H1 (cell line): ENCODE measurements at regions not wholly inside any gene's neighbourhood (a gene's known extent, or its start where the extent isn't known, plus 50 kb on each side); places are given as distances from the start of the nearest gene placed in this dataset.

Experiments used
- CTCF ChIA-PET: fragments of 300-600 bp; sonication (Branson Sonifier 250); formaldehyde crosslinking; loops from one replicate; lab custom pipeline; 2021; ENCODE audit not compliant: partially characterized antibody; lab: Charles Lee
- POLR2A ChIA-PET: fragments of 300-600 bp; sonication (Branson Sonifier 250); formaldehyde crosslinking; loops from one replicate; lab custom pipeline; 2021; ENCODE audit warnings: inconsistent platforms; ENCODE audit not compliant: partially characterized antibody; lab: Charles Lee
- DNase-seq, 2 experiments: peaks; one replicate each; pipeline versions ENCODE4 v3.0.0 to v3.0.0-alpha.2; 2010 to 2022; ENCODE audit warnings: low spot score in 2 of 2, low read depth in 1 of 2, mixed read lengths in 1 of 2
- FAIRE-seq: peaks from 2 replicates; lab custom pipeline; 2011; peaks lifted over from hg19 to GRCh38; lab: Jason Lieb, UNC
- H2AFZ ChIP-seq: 2 replicates; pipeline ENCODE4 v1.8.1; 2012; ENCODE audit warnings: low read length, inconsistent platforms
- H2AK5ac ChIP-seq: 2 replicates; pipeline ENCODE4 v1.6.1; 2013; ENCODE audit warnings: low read depth, low read length
- H2BK120ac ChIP-seq: replicated peaks from 2 replicates; pipeline ENCODE3; 2013; ENCODE audit warnings: low read depth, low read length, inconsistent platforms
- H2BK12ac ChIP-seq: 2 replicates; pipeline ENCODE4 v1.6.1; 2013; ENCODE audit warnings: low read depth, low read length
- H2BK15ac ChIP-seq: 2 replicates; pipeline ENCODE4 v1.6.1; 2013; ENCODE audit warnings: low read length
- H2BK20ac ChIP-seq: 2 replicates; pipeline ENCODE4 v1.6.1; 2013; ENCODE audit warnings: low read length
- H2BK5ac ChIP-seq: 2 replicates; pipeline ENCODE4 v1.6.1; 2013; ENCODE audit warnings: low read depth, low read length
- H3K14ac ChIP-seq: 2 replicates; pipeline ENCODE4 v1.6.1; 2013; ENCODE audit warnings: inconsistent platforms; ENCODE audit not compliant: insufficient read length
- H3K18ac ChIP-seq: 2 replicates; pipeline ENCODE4 v1.6.1; 2013; ENCODE audit warnings: low read length; ENCODE audit errors: extremely low read depth
- H3K23ac ChIP-seq: 2 replicates; pipeline ENCODE4 v1.6.1; 2013; ENCODE audit warnings: inconsistent platforms; ENCODE audit not compliant: insufficient read length
- H3K23me2 ChIP-seq: 2 replicates; pipeline ENCODE4 v1.6.1; 2013; ENCODE audit warnings: low read depth, low read length
- H3K27ac ChIP-seq: 2 replicates; pipeline ENCODE4 v1.6.1; 2011; ENCODE audit warnings: low read depth, low read length, inconsistent platforms
- H3K27me3 ChIP-seq, 4 experiments: replicated peaks in 1 of 4; 1 replicate in 1 of 4; 2 replicates in 3 of 4; pipeline versions ENCODE4 v1.6.1 to v1.8.1; 2011 to 2013; ENCODE audit warnings: low read length in 3 of 4, mild to moderate bottlenecking in 3 of 4, inconsistent platforms in 2 of 4, mixed read lengths in 2 of 4, moderate library complexity in 1 of 4; ENCODE audit not compliant: control insufficient read depth in 3 of 4, insufficient read depth in 3 of 4; ENCODE audit errors: extremely low read depth in 1 of 4
- H3K36me3 ChIP-seq, 4 experiments: 2 replicates each; pipeline versions ENCODE4 v1.6.1 to v1.8.1; 2011 to 2013; ENCODE audit warnings: mild to moderate bottlenecking in 4 of 4, low read length in 3 of 4, moderate library complexity in 2 of 4, control low read depth in 1 of 4, inconsistent platforms in 1 of 4; ENCODE audit not compliant: insufficient read depth in 4 of 4, control insufficient read depth in 2 of 4
- H3K4ac ChIP-seq: replicated peaks from 2 replicates; pipeline ENCODE3; 2013; ENCODE audit warnings: low read length, low read depth, mixed read lengths, inconsistent platforms; ENCODE audit not compliant: insufficient read length
- H3K4me1 ChIP-seq, 4 experiments: replicated peaks in 1 of 4; 1 replicate in 1 of 4; 2 replicates in 3 of 4; pipeline versions ENCODE4 v1.6.1 to v1.8.1; 2011 to 2013; ENCODE audit warnings: low read length in 3 of 4, inconsistent platforms in 2 of 4, mixed read lengths in 1 of 4; ENCODE audit not compliant: insufficient read depth in 4 of 4, control insufficient read depth in 3 of 4
- H3K4me2 ChIP-seq, 2 experiments: 2 replicates each; pipeline versions ENCODE4 v1.6.1 to v1.8.1; 2011 to 2013; ENCODE audit warnings: low read depth in 2 of 2, low read length in 2 of 2, control low read depth in 1 of 2, inconsistent platforms in 1 of 2, mild to moderate bottlenecking in 1 of 2; ENCODE audit not compliant: insufficient read depth in 1 of 2
- H3K4me3 ChIP-seq, 4 experiments: fragments of 200-600, 300-600 bp in 1 of 4; sonication (generic), shearing (Covaris generic), sonication (Bioruptor Twin) in 1 of 4; 2 replicates each; pipeline versions ENCODE4 v1.5.1 to v1.8.1; 2011 to 2016; ENCODE audit warnings: low read length in 4 of 4, low read depth in 3 of 4, control low read depth in 2 of 4, inconsistent platforms in 2 of 4, mild to moderate bottlenecking in 2 of 4, mixed read lengths in 1 of 4, moderate library complexity in 1 of 4; ENCODE audit not compliant: insufficient read depth in 2 of 4; ENCODE audit errors: extremely low read depth in 1 of 4
- H3K56ac ChIP-seq: replicated peaks from 2 replicates; pipeline ENCODE3; 2013; ENCODE audit warnings: low read depth, mild to moderate bottlenecking, mixed read lengths, low read length, inconsistent platforms; ENCODE audit not compliant: insufficient read length
- H3K79me1 ChIP-seq: 2 replicates; pipeline ENCODE4 v1.6.1; 2013; ENCODE audit warnings: low read depth, low read length, control low read depth
- H3K79me2 ChIP-seq, 2 experiments: 2 replicates each; pipeline versions ENCODE4 v1.6.1 to v1.8.1; 2012 to 2013; ENCODE audit warnings: low read length in 2 of 2, mild to moderate bottlenecking in 2 of 2, inconsistent platforms in 1 of 2; ENCODE audit not compliant: insufficient read depth in 2 of 2, control insufficient read depth in 1 of 2
- H3K9ac ChIP-seq, 4 experiments: replicated peaks in 1 of 4; 1 replicate in 1 of 4; 2 replicates in 3 of 4; pipeline versions ENCODE4 v1.6.1 to v1.8.1; 2011 to 2013; ENCODE audit warnings: low read depth in 3 of 4, low read length in 3 of 4, control low read depth in 2 of 4, mild to moderate bottlenecking in 2 of 4, moderate library complexity in 2 of 4, inconsistent platforms in 1 of 4; ENCODE audit errors: extremely low read depth in 1 of 4
- H3K9me3 ChIP-seq, 2 experiments: 2 replicates each; pipeline versions ENCODE4 v1.6.1 to v1.8.1; 2012 to 2013; ENCODE audit warnings: mild to moderate bottlenecking in 2 of 2, moderate library complexity in 2 of 2, control low read depth in 1 of 2, inconsistent platforms in 1 of 2, low read depth in 1 of 2, low read length in 1 of 2, mixed read lengths in 1 of 2; ENCODE audit not compliant: insufficient read depth in 2 of 2
- H4K20me1 ChIP-seq, 2 experiments: replicated peaks in 1 of 2; 2 replicates each; pipeline versions ENCODE3 to v1.8.1; 2011 to 2013; ENCODE audit warnings: inconsistent platforms in 2 of 2, low read length in 2 of 2, mild to moderate bottlenecking in 1 of 2; ENCODE audit not compliant: insufficient read depth in 2 of 2, control insufficient read depth in 1 of 2
- H4K5ac ChIP-seq: 2 replicates; pipeline ENCODE4 v1.6.1; 2013; ENCODE audit warnings: low read length, low read depth, mixed read lengths, inconsistent platforms; ENCODE audit not compliant: insufficient read length
- H4K8ac ChIP-seq: 2 replicates; pipeline ENCODE4 v1.8.0; 2013; ENCODE audit warnings: mild to moderate bottlenecking, moderate library complexity, low read length, inconsistent platforms; ENCODE audit not compliant: insufficient read depth; ENCODE audit errors: extremely low read depth
- H4K91ac ChIP-seq: replicated peaks from 2 replicates; pipeline ENCODE3; 2013; ENCODE audit warnings: low read length, mixed read lengths, inconsistent platforms; ENCODE audit not compliant: insufficient read length
- ATF2 ChIP-seq: IDR thresholded peaks from 2 replicates; pipeline ENCODE4 v1.6.1; 2012; ENCODE audit warnings: low read length, inconsistent platforms
- BACH1 ChIP-seq: IDR thresholded peaks from 2 replicates; pipeline ENCODE4 v1.6.1; 2012; ENCODE audit warnings: low read length, improper control_type of control experiment
- CBX8 ChIP-seq: fragments of 300-800, 300-1000 bp; sonication (generic); IDR thresholded peaks from 2 replicates; pipeline ENCODE4 v1.7.1; 2016; ENCODE audit warnings: low read depth, low read length, borderline replicate concordance
- POLR2A ChIP-seq, 2 experiments: IDR thresholded peaks; 1 replicate in 1 of 2; 2 replicates in 1 of 2; pipeline ENCODE4 v1.6.1; 2011; ENCODE audit warnings: low read depth in 2 of 2, low read length in 2 of 2, mild to moderate bottlenecking in 2 of 2; ENCODE audit errors: control extremely low read depth in 1 of 2
- RBBP5 ChIP-seq: IDR thresholded peaks from 2 replicates; pipeline ENCODE4 v1.7.1; 2012; ENCODE audit warnings: low read depth, mild to moderate bottlenecking, inconsistent platforms, low read length, moderate library complexity, borderline replicate concordance
- RXRA ChIP-seq: IDR thresholded peaks from 2 replicates; pipeline ENCODE4 v1.6.1; 2011; ENCODE audit warnings: low read depth, mild to moderate bottlenecking, low read length, moderate library complexity; ENCODE audit not compliant: insufficient read depth
- SRF ChIP-seq: IDR thresholded peaks from 2 replicates; pipeline ENCODE4 v1.6.1; 2011; ENCODE audit warnings: mild to moderate bottlenecking, low read depth, low read length, moderate library complexity
- TAF7 ChIP-seq: optimal IDR thresholded peaks from 2 replicates; pipeline ENCODE3; 2011; ENCODE audit warnings: low read depth, mild to moderate bottlenecking, inconsistent platforms, low read length, moderate library complexity, borderline replicate concordance
- WGBS, 2 experiments: shearing (Covaris generic) in 1 of 2; methylation state at CpG; one replicate each; pipeline versions ENCODE4 v1.1.6 to v1.1.7; 2013 to 2015; ENCODE audit warnings: low lambda C conversion rate in 2 of 2, mixed read lengths in 2 of 2, inconsistent platforms in 1 of 2, low coverage in 1 of 2, missing lambda C conversion rate in 1 of 2; ENCODE audit not compliant: insufficient replicate concordance in 2 of 2, insufficient coverage in 1 of 2, insufficient read length in 1 of 2; ENCODE audit errors: extremely low coverage in 1 of 2, missing lambda C conversion rate in 1 of 2; 5-methylcytosine and 5-hydroxymethylcytosine counted together

GRCh38 chr3:31191354-31191753, 296.9 kb upstream of the GADL1 start:
- Histone ChIP-seq H3K14ac (no peak overlapping the region), H2BK15ac (no peak overlapping the region), H3K79me2 (no peaks in the 10 kb centered on the region), H3K27me3 (no peaks in the 10 kb centered on the region), H4K8ac (no peak overlapping the region), H3K4ac (no peak overlapping the region), H3K56ac (no peak overlapping the region), H2BK120ac (no peak overlapping the region), H2AFZ (no peak overlapping the region), H2BK5ac (no peak overlapping the region), H3K4me2 (no peak overlapping the region), H3K4me3 (no peak overlapping the region), H3K9ac (no peak overlapping the region), H3K27ac (no peak overlapping the region), H4K20me1 (no peaks in the 10 kb centered on the region), H3K9me3 (no peaks in the 10 kb centered on the region), H3K4me1 (peaks cover 0 to 1% (median under 1%) of the 10 kb centered on the region in 4 experiments; a peak in 3 of 7 replicates), H2AK5ac (no peak overlapping the region), H3K36me3 (no peaks in the 10 kb centered on the region), H2BK20ac (no peak overlapping the region), H3K79me1 (no peaks in the 10 kb centered on the region), H3K23ac (no peak overlapping the region)
- 96% methylated on average over 4 of the region's 6 CpGs; no CpG with 5 or more reads in 1 of the 2 experiments for WGBS, 2 experiments
- POLR2A ChIA-PET: no interaction called here
- DNase-seq: no peak
- TF ChIP-seq CBX8: no peak
- TF ChIP-seq SRF: no peak
- no peak for TF ChIP-seq TAF7
- TF ChIP-seq POLR2A (IDR thresholded peaks at IDR 0.05; ENCODE audit: control extremely low read depth in 1 of 2, low read depth in 2 of 2, low read length in 2 of 2): no peak
- TF ChIP-seq RXRA: no peak
- TF ChIP-seq BACH1: no peak
- no peak for TF ChIP-seq RBBP5
- no peak for TF ChIP-seq ATF2
- TF ChIP-seq, all 59 proteins: peak for 0
- Histone ChIP-seq H4K5ac (no peak overlapping the region), H3K18ac (no peak overlapping the region), H4K91ac (no peak overlapping the region), H3K23me2 (no peaks in the 10 kb centered on the region), H2BK12ac (no peak overlapping the region)
- no peak for FAIRE-seq
- CTCF ChIA-PET: interaction anchor here (1.7 kb wide), 1 partner anchor 19 kb away, joined by 9 read pairs; no protein-coding TSS in a partner anchor
